ENCODE measurements at regions not wholly inside any gene's neighbourhood (a gene's known extent, or its start where the extent isn't known, plus 50 kb on each side); places are given as distances from the start of the nearest gene placed in this dataset.
A peak's percentile ranks its signal among the peaks of the same experiment; 100 is the strongest.

GRCh38 chr5:172548311-172548731, 92.7 kb upstream of the NEURL1B start:
- no peaks in the 10 kb centered on the region for H3K27me3 ChIP-seq
- H3K4me1 ChIP-seq, result peaks cover 0 to 23% (median 11%) of the 10 kb centered on the region in 12 donors
- 58 to 70% (median 62%) methylated on average over 6 of the region's 6 CpGs for WGBS, 4 donors
- H3K27ac ChIP-seq, result peak overlapping the region in 1 of 12 donors; percentile 75
- H3K9me3 ChIP-seq, result no peaks in the 10 kb centered on the region
- no peak overlapping the region for H3K4me3 ChIP-seq
- DNase-seq, result no peak
- H3K36me3 ChIP-seq, result no peaks in the 10 kb centered on the region
- TF ChIP-seq POLR2A (IDR thresholded peaks at IDR 0.05) (no peak), CTCF (IDR thresholded peaks at IDR 0.05) (no peak)
- intact Hi-C loops (cut with DNase I), result no loop called here
- no peak for ATAC-seq

- TF ChIP-seq CTCF (IDR thresholded peaks at IDR 0.05), result no peak
- TF ChIP-seq POLR2A (IDR thresholded peaks at IDR 0.05), result no peak
- DNase-seq, result peak in 1 of 5 donors; percentile 35
- Histone ChIP-seq H3K27ac (no peak overlapping the region), H3K4me3 (no peak overlapping the region), H3K27me3 (no peaks in the 10 kb centered on the region), H3K36me3 (no peaks in the 10 kb centered on the region), H3K9me3 (no peaks in the 10 kb centered on the region), H3K4me1 (peaks cover 0 to 26% (median 15%) of the 10 kb centered on the region in 12 donors)
- 85 to 99% (median 96%) methylated on average over 5 of the region's 5 CpGs for WGBS, 4 donors
- intact Hi-C loops (cut with DNase I), result no loop called here
- no peak for ATAC-seq
Measured at GRCh38 chr5:172546196-172546595, 91.9 kb upstream of the SH3PXD2B start.

- no peak overlapping the region for H3K27ac ChIP-seq
- TF ChIP-seq CTCF (IDR thresholded peaks at IDR 0.05), result no peak
- no peak for TF ChIP-seq POLR2A (IDR thresholded peaks at IDR 0.05)
- no peaks in the 10 kb centered on the region for H3K9me3 ChIP-seq
- no peaks in the 10 kb centered on the region for H3K27me3 ChIP-seq
- intact Hi-C loops (cut with DNase I), result no loop called here
- H3K36me3 ChIP-seq, result no peaks in the 10 kb centered on the region
- H3K4me3 ChIP-seq, result no peak overlapping the region
- DNase-seq, result peak in 1 of 5 donors; percentile 23
- no peak for ATAC-seq
- WGBS, 4 donors, result 90 to 100% (median 93%) methylated on average over 2 to 9 of the region's 9 CpGs
- peaks cover 0 to 24% (median 13%) of the 10 kb centered on the region in 12 donors for H3K4me1 ChIP-seq
Measured at GRCh38 chr5:172545291-172545801, 91.0 kb upstream of the SH3PXD2B start.

- Histone ChIP-seq H3K36me3 (no peaks in the 10 kb centered on the region), H3K4me1 (peaks cover 0 to 15% (median 8%) of the 10 kb centered on the region in 12 donors), H3K27ac (no peak overlapping the region), H3K27me3 (no peaks in the 10 kb centered on the region), H3K4me3 (no peak overlapping the region), H3K9me3 (no peaks in the 10 kb centered on the region)
- WGBS, 4 donors, result 71 to 78% (median 73%) methylated on average over 6 of the region's 6 CpGs
- DNase-seq (peak in 1 of 5 donors; percentile 5), ATAC-seq (no peak)
- TF ChIP-seq POLR2A (IDR thresholded peaks at IDR 0.05), result no peak
- no peak for TF ChIP-seq CTCF (IDR thresholded peaks at IDR 0.05)
- intact Hi-C loops (cut with DNase I), result no loop called here
Measured at GRCh38 chr5:172544371-172545095, 90.2 kb upstream of the SH3PXD2B start.
